Posterior vena cava (tissue), 2 donors: ENCODE measurements at regions not wholly inside any gene's neighbourhood (a gene's known extent, or its start where the extent isn't known, plus 50 kb on each side); places are given as distances from the start of the nearest gene placed in this dataset.
"Not testable (repeated sequence)": the region's sequence is repeated elsewhere in the genome, so short reads cannot be mapped to it uniquely, and the experiment has no call there.

Experiments
- DNase-seq: peaks from one replicate; pipeline ENCODE4 v3.0.0-alpha.2; 2020; ENCODE audit warnings: low spot score
- intact Hi-C, 2 donors: fragments of 100-400 bp; cut with DNase I; formaldehyde crosslinking; loops; one replicate each; pipeline versions ENCODE4 v1.14.1 to v1.14.2; 2022 to 2023
- donor health status: DM: yes; HTN: yes; CAD: no.
- donor health status: DM: yes; HTN: yes; CAD: no.

GRCh38 chr14:21825845-21826244 lies 152.2 kb upstream of the OR4E1 start:
- intact Hi-C loops, result no loop called here
- DNase-seq, result no peak

- intact Hi-C loops, result no loop called here
- DNase-seq, result no peak
These were observed 151.6 kb upstream of the OR4E1 start for GRCh38 chr14:21825149-21825743.

GRCh38 chr14:21822109-21822508 lies 148.5 kb upstream of the OR4E1 start:
- intact Hi-C loops, result no loop called here
- no peak for DNase-seq

- intact Hi-C loops, result no loop called here
These were observed 147.0 kb upstream of the OR4E1 start for GRCh38 chr14:21820631-21821030.

GRCh38 chr14:21819891-21820290 lies 146.3 kb upstream of the OR4E1 start:
- intact Hi-C loops, DNase-seq: not testable (repeated sequence)

More at GRCh38 chr14:21820631-21821030, 147.0 kb upstream of the OR4E1 start:
- DNase-seq, result no peak

- DNase-seq, intact Hi-C loops: not testable (repeated sequence)
These were observed 143.4 kb upstream of the OR4E1 start for GRCh38 chr14:21817010-21817409.

- DNase-seq, result no peak
- intact Hi-C loops, result no loop called here
These were observed 134.4 kb upstream of the OR4E1 start for GRCh38 chr14:21807975-21808374.

GRCh38 chr14:21804981-21805380 lies 131.4 kb upstream of the OR4E1 start:
- DNase-seq, result no peak
- intact Hi-C loops, result no loop called here

GRCh38 chr14:21802441-21802840 lies 128.8 kb upstream of the OR4E1 start:
- intact Hi-C loops, result no loop called here
- DNase-seq, result no peak

- no peak for DNase-seq
- intact Hi-C loops, result no loop called here
These were observed 123.3 kb upstream of the OR4E1 start for GRCh38 chr14:21796916-21797315.

GRCh38 chr14:21795456-21795855 lies 121.8 kb upstream of the OR4E1 start:
- intact Hi-C loops, result no loop called here
- no peak for DNase-seq

- intact Hi-C loops, result no loop called here
These were observed 118.1 kb upstream of the OR4E1 start for GRCh38 chr14:21791749-21792148.

GRCh38 chr14:21788687-21789086 lies 115.1 kb upstream of the OR4E1 start:
- intact Hi-C loops, DNase-seq: not testable (repeated sequence)

More at GRCh38 chr14:21791749-21792148, 118.1 kb upstream of the OR4E1 start:
- no peak for DNase-seq

- DNase-seq, intact Hi-C loops: not testable (repeated sequence)
These were observed 113.6 kb upstream of the OR4E1 start for GRCh38 chr14:21787242-21787641.

- intact Hi-C loops, result loop anchor here in 1 of 2 donors (1.0 kb wide), 1 partner anchor 37 kb away; no protein-coding TSS in a partner anchor
- DNase-seq, result no peak
These were observed 107.9 kb upstream of the OR4E1 start for GRCh38 chr14:21781543-21781942.

GRCh38 chr14:21780429-21781084 lies 106.9 kb upstream of the OR4E1 start:
- intact Hi-C loops, result loop anchor here in 1 of 2 donors (1.0 kb wide), 1 partner anchor 38 kb away; no protein-coding TSS in a partner anchor

GRCh38 chr14:21771671-21772070 lies 98.1 kb upstream of the OR4E1 start:
- DNase-seq, result no peak
- intact Hi-C loops, result no loop called here

More at GRCh38 chr14:21780429-21781084, 106.9 kb upstream of the OR4E1 start:
- peak; percentile 76 for DNase-seq

- intact Hi-C loops, result no loop called here
- DNase-seq, result no peak
These were observed 95.2 kb upstream of the OR4E1 start for GRCh38 chr14:21768875-21769257.

GRCh38 chr14:21768116-21768874 lies 94.7 kb upstream of the OR4E1 start:
- intact Hi-C loops, result no loop called here
- no peak for DNase-seq

- intact Hi-C loops, result not testable (repeated sequence)
These were observed 86.7 kb upstream of the OR4E1 start for GRCh38 chr14:21760360-21760759.

More at GRCh38 chr14:21760360-21760759, 86.7 kb upstream of the OR4E1 start:
- DNase-seq, result not testable (repeated sequence)
